Stimulated activated CD8-positive, alpha-beta memory T cell treated with anti-CD3 and anti-CD28 coated beads, Interleukin-2, amount 100 ng/mL, for 1 hour (primary cell): ENCODE measurements at regions not wholly inside any gene's neighbourhood (a gene's known extent, or its start where the extent isn't known, plus 50 kb on each side); places are given as distances from the start of the nearest gene placed in this dataset.

Experiments used
- DNase-seq, 2 donors: peaks; one replicate each; pipeline ENCODE4 v3.0.0-alpha.2; 2020; ENCODE audit warnings: low read depth in 2 of 2

DNA sequence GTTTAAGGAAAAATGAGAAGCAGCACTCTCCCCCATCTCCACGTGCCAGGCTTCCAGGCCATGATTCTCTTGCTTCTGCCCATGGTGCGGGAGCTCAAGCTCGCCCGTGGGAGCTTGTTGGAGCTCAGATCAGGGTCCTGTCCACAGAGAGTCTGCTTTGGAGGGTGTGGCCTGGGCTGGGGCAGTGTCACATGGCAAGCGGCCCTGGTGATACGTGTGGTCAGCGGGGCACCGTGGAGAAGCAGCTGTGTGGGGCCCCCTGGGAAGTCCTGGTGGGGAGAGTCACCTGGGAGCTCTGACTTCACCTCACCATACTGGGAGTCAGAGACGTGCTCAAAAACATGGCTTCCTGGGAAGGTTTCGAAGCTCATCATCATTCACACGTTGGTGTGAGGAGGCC lies 275.3 kb downstream of the GADD45G start:
- DNase-seq: no peak

DNA sequence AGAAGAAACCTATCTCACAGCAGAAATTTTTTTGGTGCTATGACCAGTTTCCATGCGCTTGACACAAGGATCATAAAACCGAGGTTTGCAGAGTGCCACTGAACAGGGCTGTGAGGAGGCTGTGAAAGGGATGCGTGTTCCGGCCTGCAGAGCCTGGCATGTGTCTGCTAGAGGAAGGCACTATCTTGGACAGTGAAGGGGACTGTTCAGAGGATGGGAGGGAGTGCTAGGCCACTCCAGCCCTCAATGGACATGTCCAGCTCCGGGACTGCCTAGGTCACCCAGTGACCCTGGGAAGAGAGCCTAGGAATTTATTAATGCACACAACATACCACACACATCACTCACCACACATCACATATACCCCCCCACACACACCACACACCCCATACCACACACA lies 275.9 kb downstream of the GADD45G start:
- no peak for DNase-seq

DNA sequence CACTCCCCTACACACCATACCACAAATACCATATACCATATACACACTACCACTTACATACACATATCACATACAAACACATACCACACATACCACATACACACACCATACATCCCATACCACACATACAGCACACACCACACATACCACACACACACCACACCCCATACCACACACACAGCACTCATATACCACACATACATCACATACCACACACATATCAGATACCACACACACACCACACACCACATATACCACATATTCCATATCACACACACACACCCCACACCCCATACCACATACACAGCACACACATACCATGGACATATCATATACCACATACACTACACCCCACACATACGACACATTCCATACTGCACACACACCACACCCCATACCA lies 276.6 kb downstream of the GADD45G start:
- DNase-seq: no peak

DNA sequence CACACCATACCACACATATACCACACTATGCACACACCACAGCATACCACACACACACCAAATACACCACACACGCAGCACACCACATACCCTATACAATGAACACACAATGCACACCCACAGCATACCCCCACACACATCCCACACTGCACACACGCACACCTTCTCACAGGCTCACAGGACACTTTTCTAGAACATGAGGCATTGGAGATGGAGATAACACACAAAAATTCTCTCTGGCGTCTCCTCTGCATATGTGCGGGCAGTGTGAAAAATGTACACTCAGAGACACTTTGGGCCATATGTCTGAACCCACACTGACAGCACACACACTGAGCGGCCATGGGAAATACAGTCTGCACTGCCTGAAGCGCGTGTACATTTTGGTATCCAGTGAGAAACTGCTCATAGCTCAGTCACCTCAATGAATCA lies 278.1 kb downstream of the GADD45G start:
- no peak for DNase-seq

DNA sequence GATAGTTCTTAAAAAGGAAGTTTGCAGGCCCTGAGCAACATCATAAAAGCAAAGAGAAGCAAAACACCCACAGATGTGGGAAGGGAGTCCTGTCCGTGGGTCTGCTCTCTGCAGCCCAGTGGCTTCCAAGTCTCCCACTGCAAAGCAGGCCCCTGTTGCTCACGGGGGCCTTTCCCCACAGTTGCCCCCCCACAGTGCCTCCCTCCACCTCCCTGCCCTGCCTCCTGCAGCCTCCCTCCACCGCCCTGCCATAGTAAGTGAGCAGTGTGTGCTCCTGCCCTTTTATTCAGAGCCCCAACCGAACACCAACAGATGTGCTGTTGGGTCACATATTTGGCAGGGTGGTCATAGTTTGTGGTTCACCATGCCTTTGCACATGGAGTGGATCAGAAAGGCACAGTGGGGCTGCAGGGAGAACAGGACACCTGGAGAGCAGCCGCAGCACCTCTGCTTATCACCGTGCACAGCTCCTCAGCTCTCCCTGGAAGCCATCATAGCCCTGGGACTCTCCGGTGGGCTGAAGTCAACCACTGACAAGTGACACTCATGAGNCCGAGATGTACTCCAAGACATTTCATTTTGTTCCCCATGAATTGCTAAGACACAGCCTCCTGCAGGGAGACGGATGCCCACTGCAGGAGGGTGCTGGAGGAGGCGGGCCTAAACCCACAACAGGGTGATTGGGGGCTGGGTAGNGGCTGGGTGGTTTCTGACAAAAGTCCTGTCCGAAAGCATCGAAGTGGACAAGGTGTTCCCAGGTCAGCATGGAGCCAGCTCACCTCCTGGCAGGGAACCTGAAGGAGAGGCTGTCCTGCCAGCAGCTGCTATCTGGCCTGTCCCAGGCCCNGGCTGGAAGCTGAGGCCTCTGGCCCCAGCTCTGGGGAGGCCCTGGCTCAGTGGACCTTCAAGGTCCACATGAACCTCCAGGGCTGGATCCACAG lies 278.9 kb downstream of the GADD45G start:
- no peak for DNase-seq

DNA sequence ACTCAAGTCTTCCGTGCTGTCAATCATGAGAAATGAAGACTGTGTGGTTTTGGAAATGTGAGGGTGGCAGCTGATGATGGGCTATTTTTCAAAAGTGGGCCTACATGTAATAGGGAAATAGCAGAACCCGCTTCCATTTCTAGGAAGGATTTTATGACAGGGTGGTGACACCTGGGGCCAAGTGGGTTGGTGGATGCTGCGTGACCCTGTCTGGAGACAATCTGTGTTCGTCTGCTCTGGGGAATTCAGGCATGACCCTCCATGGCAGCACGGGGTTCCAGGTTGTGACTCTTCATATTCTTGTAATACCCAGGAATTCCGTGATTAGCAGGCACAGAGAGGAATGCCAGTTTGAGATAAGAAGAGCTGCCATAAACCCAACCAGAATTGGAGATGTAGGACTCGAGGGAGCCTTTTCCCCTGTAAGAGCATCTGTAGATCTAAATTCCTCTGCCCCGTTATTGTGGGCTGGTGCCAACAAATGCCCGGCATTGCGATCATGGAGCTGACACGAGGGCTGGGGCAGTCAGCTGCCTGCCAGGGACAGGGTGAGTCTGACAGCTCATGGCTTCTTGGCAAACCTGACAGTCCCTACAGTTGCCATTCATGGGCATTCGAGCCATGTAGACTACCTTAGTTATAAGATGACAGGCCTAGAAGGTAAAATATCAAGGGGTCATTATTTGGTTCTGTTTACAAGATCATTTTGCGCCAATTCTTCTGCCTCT lies 279.7 kb downstream of the GADD45G start:
- DNase-seq: no peak

DNA sequence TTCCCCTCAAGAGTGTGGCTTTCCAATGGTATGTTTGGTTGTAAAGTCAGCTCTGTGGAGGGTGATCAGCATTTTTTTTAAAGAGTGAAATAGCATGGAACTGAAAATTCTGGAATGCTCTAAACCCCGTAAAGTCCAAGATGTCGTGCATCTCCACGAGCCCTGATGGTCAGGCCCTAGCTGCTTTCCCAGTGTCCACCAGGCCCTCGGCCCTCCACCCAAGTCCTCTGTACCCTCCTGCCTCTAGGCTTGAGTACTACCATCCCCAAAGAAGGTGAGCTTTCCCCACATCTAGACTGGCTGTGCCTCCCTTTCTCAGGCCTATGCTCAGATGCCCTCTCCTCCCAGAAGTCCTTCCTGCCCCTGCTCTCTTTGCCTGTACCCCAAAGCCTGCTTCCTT lies 280.3 kb downstream of the GADD45G start:
- no peak for DNase-seq

DNA sequence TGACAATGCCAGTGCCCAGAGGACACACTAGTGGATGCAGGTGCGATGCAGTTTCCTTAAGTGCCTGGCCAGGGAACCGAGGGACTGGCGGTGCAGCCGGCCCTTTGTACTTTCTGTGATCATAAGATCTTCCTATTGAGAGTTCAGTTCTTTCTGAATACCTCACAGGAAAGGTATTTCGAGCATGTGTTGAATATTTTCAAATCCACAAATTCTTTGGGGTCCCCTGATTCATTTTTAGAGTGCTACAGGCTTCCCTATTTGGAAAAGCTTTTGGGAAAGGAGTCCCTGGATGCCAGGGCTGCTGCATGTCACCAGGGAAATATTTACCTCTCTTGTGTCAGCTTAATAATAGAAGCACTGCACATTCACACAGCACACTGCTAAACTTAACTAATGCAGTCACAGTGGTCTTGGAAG lies 281.5 kb downstream of the GADD45G start:
- no peak for DNase-seq

DNA sequence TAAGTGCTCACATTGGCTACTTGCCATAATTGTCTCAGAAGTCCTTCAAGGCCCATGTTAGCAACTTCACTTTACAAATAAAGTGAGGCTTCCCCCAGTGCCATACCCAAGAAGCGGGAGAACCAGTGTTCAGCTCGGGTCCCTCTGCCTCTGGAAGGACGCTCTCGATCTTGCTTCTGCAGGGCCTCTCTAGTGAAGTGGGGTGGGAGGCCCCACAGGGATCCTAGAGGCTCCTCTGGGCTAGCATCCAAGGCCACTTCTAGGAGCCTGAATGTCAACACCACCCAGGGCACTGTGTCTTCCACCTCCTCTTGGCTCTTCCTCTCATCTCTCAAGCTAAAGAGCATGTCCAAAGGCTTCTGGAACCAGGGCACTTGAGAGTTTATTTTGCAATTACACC lies 282.5 kb downstream of the GADD45G start:
- no peak for DNase-seq

DNA sequence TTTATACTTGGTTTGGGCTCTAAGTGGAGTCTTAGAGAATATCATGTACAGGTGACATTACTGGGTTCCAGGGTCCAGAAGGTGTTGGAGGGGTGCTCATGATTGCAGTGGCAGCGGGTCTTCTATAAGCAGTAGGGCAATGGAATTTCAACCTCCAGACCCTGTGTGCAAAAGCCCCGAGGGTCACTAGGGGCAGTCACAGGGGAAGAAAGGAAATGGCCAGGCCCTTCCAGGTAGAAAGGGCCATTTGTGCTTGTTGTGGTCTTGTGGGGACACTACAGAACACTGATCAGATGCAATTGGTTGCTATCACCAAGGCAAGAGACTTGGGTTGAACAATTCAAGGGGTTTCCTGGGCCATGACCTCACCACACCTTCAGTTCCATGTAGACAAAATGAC lies 283.4 kb downstream of the GADD45G start:
- no peak for DNase-seq

DNA sequence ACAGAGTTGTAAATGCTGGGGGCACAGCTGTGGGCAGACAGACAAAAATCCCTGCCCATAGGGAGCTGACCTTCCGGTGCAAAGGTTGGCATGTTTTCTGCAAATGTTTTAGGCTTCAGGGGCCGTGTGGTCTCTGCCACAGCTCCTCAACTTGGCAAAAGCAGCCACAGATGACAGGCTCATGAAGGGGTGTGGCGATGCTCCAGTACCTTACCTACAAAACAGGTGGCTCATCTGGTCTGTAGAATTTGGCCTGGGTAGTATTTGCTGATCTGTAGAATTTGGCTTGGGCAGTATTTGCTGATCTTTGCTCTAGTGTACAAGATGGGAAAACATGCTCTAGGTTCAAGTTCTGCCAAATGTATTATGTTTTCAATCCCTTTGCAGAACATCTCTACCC lies 283.9 kb downstream of the GADD45G start:
- DNase-seq: no peak

DNA sequence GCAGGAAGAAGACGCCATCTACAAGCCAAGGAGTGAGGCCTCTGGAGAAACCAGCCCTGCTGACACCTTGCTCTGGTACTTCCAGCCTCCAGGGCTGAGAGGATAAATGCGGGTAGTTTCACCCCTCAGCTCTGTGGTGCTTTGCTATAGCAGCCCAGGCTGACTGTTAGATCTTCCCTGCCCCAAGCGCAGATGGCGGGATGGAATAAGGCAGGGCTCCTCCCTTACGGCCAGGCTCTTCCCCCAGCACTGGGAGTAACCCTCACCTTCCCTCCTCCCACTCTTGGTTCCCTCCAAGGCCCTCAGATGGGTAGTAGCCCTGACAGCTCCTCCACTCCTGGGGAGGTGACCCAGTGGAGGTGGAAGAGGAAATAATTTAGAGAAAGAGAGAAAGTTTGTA lies 285.1 kb downstream of the GADD45G start:
- DNase-seq: no peak

DNA sequence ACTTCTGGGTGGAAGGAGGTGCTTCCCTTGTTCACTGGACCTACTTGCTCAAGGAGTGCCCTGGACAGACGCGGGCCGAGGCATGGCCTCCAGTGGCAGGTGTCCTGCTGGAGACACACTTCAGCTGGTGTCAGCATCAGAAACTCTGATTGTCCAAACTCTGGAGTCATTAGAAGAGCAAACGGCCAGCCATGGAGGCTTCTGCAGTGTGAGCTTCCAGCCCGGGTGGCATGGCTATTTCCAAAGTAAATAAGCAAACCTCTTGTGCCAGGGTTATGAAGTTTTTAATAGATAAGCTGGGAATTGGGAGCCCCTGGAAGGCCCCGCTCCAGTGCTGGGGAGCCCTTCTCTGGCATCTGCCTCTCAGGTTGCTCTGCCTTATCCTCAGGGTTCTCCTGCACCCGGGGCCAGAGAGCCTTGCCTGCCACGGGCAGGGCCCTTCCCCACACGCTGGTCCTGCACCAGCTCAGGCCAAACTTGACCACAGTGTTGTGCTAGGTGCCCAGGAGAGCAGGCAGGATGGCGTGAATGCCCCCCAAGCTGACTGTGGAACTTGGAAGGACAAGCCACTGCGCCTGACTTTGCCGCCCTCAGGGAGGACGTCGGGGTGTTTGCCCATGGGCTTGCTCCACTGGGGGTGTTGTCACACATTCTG lies 285.6 kb downstream of the GADD45G start:
- DNase-seq: no peak

DNA sequence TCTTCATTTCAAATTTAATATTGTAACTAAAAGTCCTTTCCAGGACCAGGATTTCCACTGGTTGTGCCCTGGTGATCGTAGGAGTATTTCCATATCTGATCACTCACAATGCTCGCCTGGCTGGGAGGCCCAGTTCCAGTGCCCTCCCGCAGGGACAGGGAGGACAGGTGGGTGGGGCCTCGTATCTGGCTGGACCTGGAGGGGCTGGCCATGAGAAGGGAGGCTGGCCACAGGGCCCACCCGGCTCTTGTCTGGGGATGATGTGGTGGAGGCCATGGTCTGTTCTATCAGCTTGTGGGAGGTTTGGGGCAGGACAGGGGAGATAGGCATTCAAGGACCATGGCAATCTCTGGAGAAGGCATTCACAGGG lies 286.4 kb downstream of the GADD45G start:
- no peak for DNase-seq

DNA sequence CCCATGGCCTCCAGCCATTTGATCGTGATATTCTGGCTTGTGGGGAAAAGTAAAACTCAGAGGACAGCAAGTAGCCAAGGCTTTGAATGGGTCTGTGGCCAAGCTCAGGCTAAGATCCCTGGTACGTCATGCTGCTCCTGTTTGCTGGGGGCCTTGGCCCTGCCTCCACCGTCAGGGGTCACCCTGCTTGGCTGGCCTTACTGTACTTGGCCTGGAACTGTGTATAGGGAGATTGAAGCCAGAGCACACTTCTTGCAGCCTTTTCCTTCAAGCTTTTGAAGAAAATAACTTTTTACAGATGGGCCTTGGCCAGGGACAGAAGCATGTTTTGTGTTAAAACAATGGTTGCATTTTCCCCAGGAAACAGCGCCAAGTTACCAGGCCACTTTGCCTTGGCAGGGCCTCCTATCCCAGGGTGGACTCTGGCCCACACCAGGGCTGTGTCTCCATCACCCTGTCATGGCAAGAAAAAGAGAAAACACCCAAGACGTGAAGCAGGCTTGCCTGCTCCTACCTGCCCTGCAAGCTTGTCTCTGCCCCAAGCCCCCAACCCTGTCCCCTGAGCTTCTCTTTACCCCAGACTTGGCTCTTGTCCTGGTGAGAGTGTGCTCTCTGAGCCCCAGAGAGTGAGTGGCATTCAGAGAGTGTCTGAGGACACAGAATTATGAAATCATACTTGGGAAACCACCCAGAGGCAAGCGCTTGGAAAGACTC lies 286.9 kb downstream of the GADD45G start:
- no peak for DNase-seq

DNA sequence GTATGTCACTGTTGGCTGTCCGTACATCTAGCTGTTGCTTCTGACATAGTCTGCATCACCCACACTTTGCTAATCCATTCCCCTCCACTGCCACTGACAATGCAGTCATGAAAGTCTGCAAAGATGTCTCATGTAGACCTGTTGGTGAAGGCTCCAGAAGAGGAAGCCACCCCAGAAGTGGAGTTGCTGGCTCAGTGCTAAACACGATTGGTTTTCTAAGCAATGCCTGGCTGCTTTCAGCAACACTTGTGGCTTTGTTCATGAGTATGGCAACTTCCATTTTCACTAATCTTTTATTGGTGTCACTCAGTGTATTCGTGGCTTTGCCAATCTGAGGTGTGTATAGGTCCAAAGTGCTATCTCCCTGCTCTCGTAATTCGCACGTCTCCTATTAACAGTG lies 288.1 kb downstream of the GADD45G start:
- DNase-seq: no peak

DNA sequence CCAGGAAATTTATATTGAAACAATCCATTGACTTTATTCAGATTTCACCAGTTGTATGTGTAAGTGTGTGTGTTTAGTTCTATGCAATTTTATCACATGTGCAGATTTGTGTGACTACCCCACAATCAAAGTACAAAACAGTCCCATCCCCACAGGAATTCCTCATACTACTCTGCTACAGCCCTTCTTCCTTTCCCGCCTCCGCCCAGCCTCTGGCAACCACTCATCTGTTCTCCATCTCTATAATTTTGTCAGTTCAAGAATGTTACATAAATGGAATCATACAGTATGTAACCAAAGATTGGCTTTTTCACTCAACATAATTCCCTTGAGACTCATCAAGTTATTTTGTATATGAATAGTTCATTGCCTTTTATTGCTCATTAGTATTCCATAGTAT lies 289.1 kb downstream of the GADD45G start:
- DNase-seq: no peak

DNA sequence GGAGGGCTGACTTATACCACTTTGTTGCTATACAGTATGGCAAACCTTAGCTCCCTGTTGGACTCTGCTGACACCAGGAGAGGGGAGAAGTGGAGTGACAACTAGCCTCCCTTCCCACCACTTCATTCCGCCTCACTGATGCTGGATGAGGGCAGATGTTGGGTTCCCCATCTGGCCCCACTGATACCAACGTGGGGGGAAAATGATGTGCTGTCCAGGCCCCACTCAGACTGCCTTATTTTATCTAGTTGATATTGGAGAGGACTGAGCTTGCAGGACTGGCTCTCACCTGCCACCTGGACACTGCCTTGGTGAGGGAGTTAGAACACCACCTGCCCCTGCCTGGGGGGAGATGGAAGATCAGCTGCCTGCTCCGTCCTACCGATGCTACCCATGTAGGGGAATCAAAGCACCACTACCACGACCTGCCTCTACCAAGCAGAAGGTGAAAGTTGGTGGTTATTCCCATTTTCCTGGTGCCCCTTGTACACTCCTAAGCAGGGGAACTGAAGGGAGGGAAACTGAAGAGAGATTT lies 292.1 kb downstream of the GADD45G start:
- DNase-seq: no peak

DNA sequence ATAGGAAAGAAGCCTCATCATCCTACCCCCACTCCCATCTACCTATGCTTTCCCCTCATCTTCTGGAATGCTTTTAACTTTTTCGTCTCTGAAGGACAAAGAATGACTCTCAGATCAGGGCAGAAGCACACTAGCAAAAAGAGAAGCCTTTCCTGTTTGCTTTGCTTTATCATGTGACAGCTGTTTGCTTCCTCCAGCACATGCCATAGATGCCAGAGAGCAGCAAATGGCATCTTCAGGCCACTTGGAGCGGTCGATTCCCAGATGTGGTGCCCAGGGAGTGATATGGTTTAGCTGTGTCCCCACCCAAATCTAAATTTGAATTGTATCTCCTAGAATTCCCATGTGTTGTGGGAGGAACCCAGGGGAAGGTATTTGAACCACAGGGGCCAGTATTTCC lies 294.8 kb downstream of the GADD45G start:
- DNase-seq: no peak

DNA sequence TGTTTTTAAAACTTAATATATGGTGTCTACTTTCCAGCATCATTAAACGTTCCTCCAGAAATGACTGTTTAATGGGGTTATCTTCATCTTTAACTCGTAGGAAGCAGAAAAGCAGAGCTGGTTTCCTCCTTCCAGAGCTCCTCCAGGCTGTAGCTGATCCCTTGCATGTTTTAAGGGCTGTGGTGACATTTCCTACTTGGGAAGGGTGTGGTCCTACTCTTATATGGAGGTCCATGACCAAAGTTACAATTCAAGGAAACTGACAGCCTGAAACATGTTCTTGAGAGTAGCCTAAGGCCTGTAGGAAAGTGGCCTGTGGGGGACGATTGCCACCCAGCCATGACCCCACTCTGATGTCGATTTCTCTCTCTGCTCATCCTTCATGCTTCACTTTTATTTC lies 297.1 kb downstream of the GADD45G start:
- DNase-seq: no peak

DNA sequence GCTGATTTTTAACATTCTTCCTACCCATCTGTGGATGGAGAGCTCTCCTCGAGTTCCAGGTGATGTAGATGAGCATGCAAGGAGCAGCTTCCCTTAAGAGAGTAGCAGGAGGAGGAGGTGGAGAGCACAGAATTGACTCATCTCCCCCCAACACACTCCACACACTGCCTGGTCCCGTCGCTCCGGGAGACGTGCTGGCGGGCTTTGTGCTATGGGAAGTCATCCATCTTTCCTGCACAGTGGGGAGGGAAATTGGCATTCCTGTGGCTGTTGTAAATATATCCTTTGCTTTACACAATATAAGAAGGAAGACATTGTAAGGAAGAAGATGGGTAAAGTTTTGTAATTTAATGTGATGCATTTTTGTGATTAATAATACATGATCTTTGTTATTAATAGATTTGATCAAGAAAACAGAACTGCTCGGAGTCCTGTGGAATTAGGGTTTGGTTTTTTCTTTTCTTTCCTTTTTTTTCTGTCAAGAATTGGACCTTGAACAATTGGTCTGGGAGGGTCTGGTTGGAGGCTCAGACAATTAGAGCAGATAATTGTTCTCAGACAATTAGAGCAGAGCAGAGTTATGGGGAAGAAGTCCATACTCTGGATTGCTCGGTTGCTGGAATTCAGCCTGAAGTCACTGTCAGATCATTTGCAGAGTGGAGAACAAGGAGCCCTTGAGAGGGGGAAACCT lies 297.8 kb downstream of the GADD45G start:
- no peak for DNase-seq
